ENCODE measurements at regions not wholly inside any gene's neighbourhood (a gene's known extent, or its start where the extent isn't known, plus 50 kb on each side); places are given as distances from the start of the nearest gene placed in this dataset.

DNA sequence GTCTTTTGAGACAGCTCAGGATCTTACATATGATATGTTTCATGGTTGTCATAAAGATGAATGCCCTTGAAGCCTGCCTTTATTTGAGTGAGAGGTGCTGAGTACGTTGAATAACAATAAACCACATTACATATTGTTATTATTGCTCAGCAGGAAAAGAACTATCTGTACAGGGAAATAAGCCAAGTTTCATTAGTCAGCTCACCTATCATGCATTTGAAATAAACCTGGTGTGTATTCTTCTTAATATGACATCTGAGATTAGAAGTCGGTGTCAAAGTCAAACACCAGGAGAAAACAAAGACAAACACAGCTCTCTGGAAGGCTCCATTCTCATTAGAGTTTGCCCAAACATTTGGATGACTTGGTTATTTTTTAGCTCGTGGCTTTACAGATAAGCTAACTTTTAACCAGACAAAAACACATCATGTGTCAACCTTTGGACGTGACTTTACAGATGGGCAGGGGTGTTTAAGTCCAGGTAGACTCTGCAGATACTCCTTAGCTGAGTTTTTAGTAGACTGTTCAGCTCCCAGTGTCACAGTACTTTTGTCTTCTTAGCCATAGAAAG is 71.2 kb upstream of the AOAH start:
- Histone ChIP-seq H3K36me3 (ENCODE audit: control insufficient read depth, insufficient read depth, low read length) (no peaks in the 10 kb centered on the region), H3K4me3 (ENCODE audit: low read depth in 2 of 2, low read length in 2 of 2) (no peak overlapping the region), H3K4me1 (ENCODE audit: control insufficient read depth, insufficient read depth, low read length) (no peaks in the 10 kb centered on the region), H3K27ac (ENCODE audit: low read length) (no peak overlapping the region), H3K9me3 (ENCODE audit: control insufficient read depth, insufficient read depth, low read depth, low read length) (no peaks in the 10 kb centered on the region), H3K27me3 (ENCODE audit: control insufficient read depth, insufficient read depth, low read length) (no peaks in the 10 kb centered on the region)
- no TSS peak for BruUV-seq (replicated peaks)
- no peak for ATAC-seq
- ChIA-PET CTCF (no interaction called here), POLR2A (no interaction called here)
- intact Hi-C loops (cut with micrococcal nuclease; ENCODE audit: unreplicated experiment), result no loop called here
- no peak for TF ChIP-seq TCF7L2 (IDR thresholded peaks at IDR 0.05; ENCODE audit: low read depth, low read length)
- TF ChIP-seq, protein P1, sequence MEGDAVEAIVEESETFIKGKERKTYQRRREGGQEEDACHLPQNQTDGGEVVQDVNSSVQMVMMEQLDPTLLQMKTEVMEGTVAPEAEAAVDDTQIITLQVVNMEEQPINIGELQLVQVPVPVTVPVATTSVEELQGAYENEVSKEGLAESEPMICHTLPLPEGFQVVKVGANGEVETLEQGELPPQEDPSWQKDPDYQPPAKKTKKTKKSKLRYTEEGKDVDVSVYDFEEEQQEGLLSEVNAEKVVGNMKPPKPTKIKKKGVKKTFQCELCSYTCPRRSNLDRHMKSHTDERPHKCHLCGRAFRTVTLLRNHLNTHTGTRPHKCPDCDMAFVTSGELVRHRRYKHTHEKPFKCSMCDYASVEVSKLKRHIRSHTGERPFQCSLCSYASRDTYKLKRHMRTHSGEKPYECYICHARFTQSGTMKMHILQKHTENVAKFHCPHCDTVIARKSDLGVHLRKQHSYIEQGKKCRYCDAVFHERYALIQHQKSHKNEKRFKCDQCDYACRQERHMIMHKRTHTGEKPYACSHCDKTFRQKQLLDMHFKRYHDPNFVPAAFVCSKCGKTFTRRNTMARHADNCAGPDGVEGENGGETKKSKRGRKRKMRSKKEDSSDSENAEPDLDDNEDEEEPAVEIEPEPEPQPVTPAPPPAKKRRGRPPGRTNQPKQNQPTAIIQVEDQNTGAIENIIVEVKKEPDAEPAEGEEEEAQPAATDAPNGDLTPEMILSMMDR (IDR thresholded peaks at IDR 0.05), result no peak
- TF ChIP-seq, protein P2, sequence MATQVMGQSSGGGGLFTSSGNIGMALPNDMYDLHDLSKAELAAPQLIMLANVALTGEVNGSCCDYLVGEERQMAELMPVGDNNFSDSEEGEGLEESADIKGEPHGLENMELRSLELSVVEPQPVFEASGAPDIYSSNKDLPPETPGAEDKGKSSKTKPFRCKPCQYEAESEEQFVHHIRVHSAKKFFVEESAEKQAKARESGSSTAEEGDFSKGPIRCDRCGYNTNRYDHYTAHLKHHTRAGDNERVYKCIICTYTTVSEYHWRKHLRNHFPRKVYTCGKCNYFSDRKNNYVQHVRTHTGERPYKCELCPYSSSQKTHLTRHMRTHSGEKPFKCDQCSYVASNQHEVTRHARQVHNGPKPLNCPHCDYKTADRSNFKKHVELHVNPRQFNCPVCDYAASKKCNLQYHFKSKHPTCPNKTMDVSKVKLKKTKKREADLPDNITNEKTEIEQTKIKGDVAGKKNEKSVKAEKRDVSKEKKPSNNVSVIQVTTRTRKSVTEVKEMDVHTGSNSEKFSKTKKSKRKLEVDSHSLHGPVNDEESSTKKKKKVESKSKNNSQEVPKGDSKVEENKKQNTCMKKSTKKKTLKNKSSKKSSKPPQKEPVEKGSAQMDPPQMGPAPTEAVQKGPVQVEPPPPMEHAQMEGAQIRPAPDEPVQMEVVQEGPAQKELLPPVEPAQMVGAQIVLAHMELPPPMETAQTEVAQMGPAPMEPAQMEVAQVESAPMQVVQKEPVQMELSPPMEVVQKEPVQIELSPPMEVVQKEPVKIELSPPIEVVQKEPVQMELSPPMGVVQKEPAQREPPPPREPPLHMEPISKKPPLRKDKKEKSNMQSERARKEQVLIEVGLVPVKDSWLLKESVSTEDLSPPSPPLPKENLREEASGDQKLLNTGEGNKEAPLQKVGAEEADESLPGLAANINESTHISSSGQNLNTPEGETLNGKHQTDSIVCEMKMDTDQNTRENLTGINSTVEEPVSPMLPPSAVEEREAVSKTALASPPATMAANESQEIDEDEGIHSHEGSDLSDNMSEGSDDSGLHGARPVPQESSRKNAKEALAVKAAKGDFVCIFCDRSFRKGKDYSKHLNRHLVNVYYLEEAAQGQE (IDR thresholded peaks at IDR 0.05; ENCODE audit: insufficient read depth in 1 of 2, low read depth in 2 of 2, low read length in 1 of 2), result no peak
- TF ChIP-seq SIN3A (IDR thresholded peaks at IDR 0.05; ENCODE audit: borderline replicate concordance, insufficient read depth, low read depth, low read length), result no peak
- no peak for TF ChIP-seq POLR2AphosphoS5 (IDR thresholded peaks at IDR 0.05; ENCODE audit: low read depth, low read length)
- DNase-seq (ENCODE audit: low read depth, low spot score), result no peak
- in situ Hi-C loops (cut with HindIII; ENCODE audit: low pct_unique_long_range_greater_than_20kb, low sequenced_read_pairs), result no loop called here

DNA sequence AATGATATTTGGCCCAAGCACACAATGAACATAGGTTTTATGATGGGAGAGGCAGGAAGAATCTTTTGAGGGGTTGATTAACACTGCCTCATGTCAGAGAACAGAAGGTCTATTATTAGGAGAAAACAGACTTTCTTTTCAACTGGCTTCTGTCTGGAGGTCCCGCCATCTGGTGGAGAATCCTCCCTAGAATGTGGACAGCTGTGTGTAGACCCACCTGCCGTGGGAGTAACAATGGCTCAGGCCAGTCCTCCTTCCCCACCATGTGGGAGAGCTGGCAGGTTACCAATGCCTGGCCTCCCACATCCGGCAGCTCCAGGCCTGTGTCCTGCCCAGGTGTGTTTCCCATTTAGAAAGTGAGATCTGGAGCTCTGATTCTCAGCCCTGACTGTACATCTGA is 70.4 kb upstream of the AOAH start:
- H3K36me3 ChIP-seq (ENCODE audit: control insufficient read depth, insufficient read depth, low read length), result no peaks in the 10 kb centered on the region
- intact Hi-C loops (cut with micrococcal nuclease; ENCODE audit: unreplicated experiment) (no loop called here), in situ Hi-C loops (cut with HindIII; ENCODE audit: low pct_unique_long_range_greater_than_20kb, low sequenced_read_pairs) (no loop called here)
- CTCF ChIA-PET, result no interaction called here
- TF ChIP-seq SIN3A (IDR thresholded peaks at IDR 0.05; ENCODE audit: borderline replicate concordance, insufficient read depth, low read depth, low read length), result no peak
- no peak for TF ChIP-seq POLR2AphosphoS5 (IDR thresholded peaks at IDR 0.05; ENCODE audit: low read depth, low read length)
- TF ChIP-seq, protein P2 (IDR thresholded peaks at IDR 0.05; ENCODE audit: insufficient read depth in 1 of 2, low read depth in 2 of 2, low read length in 1 of 2), result no peak
- no peak for TF ChIP-seq TCF7L2 (IDR thresholded peaks at IDR 0.05; ENCODE audit: low read depth, low read length)
- TF ChIP-seq, protein P1 (IDR thresholded peaks at IDR 0.05), result no peak
- no peak for DNase-seq (ENCODE audit: low read depth, low spot score)
- no peaks in the 10 kb centered on the region for H3K9me3 ChIP-seq (ENCODE audit: control insufficient read depth, insufficient read depth, low read depth, low read length)
- no peaks in the 10 kb centered on the region for H3K27me3 ChIP-seq (ENCODE audit: control insufficient read depth, insufficient read depth, low read length)
- POLR2A ChIA-PET, result no interaction called here
- ATAC-seq, result no peak
- H3K4me1 ChIP-seq (ENCODE audit: control insufficient read depth, insufficient read depth, low read length), result no peaks in the 10 kb centered on the region
- no peak overlapping the region for H3K27ac ChIP-seq (ENCODE audit: low read length)
- no peak overlapping the region for H3K4me3 ChIP-seq (ENCODE audit: low read depth in 2 of 2, low read length in 2 of 2)
- BruUV-seq (replicated peaks), result no TSS peak

All from Panc1 (cell line).